Posterior vena cava (tissue), 2 donors: ENCODE measurements at regions not wholly inside any gene's neighbourhood (a gene's known extent, or its start where the extent isn't known, plus 50 kb on each side); places are given as distances from the start of the nearest gene placed in this dataset.
"Not testable (repeated sequence)": the region's sequence is repeated elsewhere in the genome, so short reads cannot be mapped to it uniquely, and the experiment has no call there.

Source experiments
- DNase-seq: peaks from one replicate; pipeline ENCODE4 v3.0.0-alpha.2; 2020; ENCODE audit warnings: low spot score
- intact Hi-C, 2 donors: fragments of 100-400 bp; cut with DNase I; formaldehyde crosslinking; loops; one replicate each; pipeline versions ENCODE4 v1.14.1 to v1.14.2; 2022 to 2023
- donor health status: DM: yes; HTN: yes; CAD: no.
- donor health status: DM: yes; HTN: yes; CAD: no.

GRCh38 chr5:166767858-166768257 lies 1523.6 kb upstream of the WWC1 start:
- intact Hi-C loops = no loop called here
- DNase-seq = no peak

- DNase-seq = no peak
- intact Hi-C loops = no loop called here
Measured at GRCh38 chr5:166768536-166768935, 1522.9 kb upstream of the WWC1 start.

- intact Hi-C loops = no loop called here
- DNase-seq = no peak
Measured at GRCh38 chr5:166772770-166773169, 1518.7 kb upstream of the WWC1 start.

- intact Hi-C loops = no loop called here
Measured at GRCh38 chr5:166781737-166782136, 1509.7 kb upstream of the WWC1 start.

GRCh38 chr5:166784545-166785078 lies 1506.8 kb upstream of the WWC1 start:
- intact Hi-C loops = no loop called here
- no peak for DNase-seq

More at GRCh38 chr5:166781737-166782136, 1509.7 kb upstream of the WWC1 start:
- DNase-seq = no peak

- DNase-seq = no peak
- intact Hi-C loops = no loop called here
Measured at GRCh38 chr5:166786178-166786577, 1505.3 kb upstream of the WWC1 start.

- intact Hi-C loops = no loop called here
- DNase-seq = no peak
Measured at GRCh38 chr5:166786889-166787288, 1504.6 kb upstream of the WWC1 start.

- intact Hi-C loops = no loop called here
Measured at GRCh38 chr5:166788050-166788449, 1503.4 kb upstream of the WWC1 start.

GRCh38 chr5:166795756-166796155 lies 1495.7 kb upstream of the WWC1 start:
- intact Hi-C loops = no loop called here
- DNase-seq = no peak

More at GRCh38 chr5:166788050-166788449, 1503.4 kb upstream of the WWC1 start:
- no peak for DNase-seq

- intact Hi-C loops = no loop called here
- DNase-seq = no peak
Measured at GRCh38 chr5:166803058-166803457, 1488.4 kb upstream of the WWC1 start.

- DNase-seq, intact Hi-C loops: not testable (repeated sequence)
Measured at GRCh38 chr5:166804223-166804622, 1487.2 kb upstream of the WWC1 start.

- DNase-seq, intact Hi-C loops: not testable (repeated sequence)
Measured at GRCh38 chr5:166804693-166805092, 1486.8 kb upstream of the WWC1 start.

- not testable (repeated sequence) for DNase-seq
- intact Hi-C loops = loop anchor here in 1 of 2 donors (5.0 kb wide), 1 partner anchor 1402 kb away; no protein-coding TSS in a partner anchor
Measured at GRCh38 chr5:166810093-166810658, 1481.3 kb upstream of the WWC1 start.

- DNase-seq = no peak
- intact Hi-C loops = loop anchor here in 1 of 2 donors (5.0 kb wide), 1 partner anchor 1402 kb away; no protein-coding TSS in a partner anchor
Measured at GRCh38 chr5:166810721-166811120, 1480.7 kb upstream of the WWC1 start.

- intact Hi-C loops = no loop called here
- DNase-seq = no peak
Measured at GRCh38 chr5:166823360-166823759, 1468.1 kb upstream of the WWC1 start.

GRCh38 chr5:166834246-166834645 lies 1457.2 kb upstream of the WWC1 start:
- intact Hi-C loops = no loop called here
- DNase-seq = no peak

GRCh38 chr5:166845044-166845443 lies 1446.4 kb upstream of the WWC1 start:
- DNase-seq = no peak
- intact Hi-C loops = loop anchor here in 1 of 2 donors (5.0 kb wide), 1 partner anchor 868 kb away; no protein-coding TSS in a partner anchor

GRCh38 chr5:166856791-166857190 lies 1434.7 kb upstream of the WWC1 start:
- no peak for DNase-seq
- intact Hi-C loops = no loop called here

GRCh38 chr5:166860426-166860825 lies 1431.0 kb upstream of the WWC1 start:
- intact Hi-C loops = no loop called here
- DNase-seq = no peak

- no peak for DNase-seq
- intact Hi-C loops = no loop called here
Measured at GRCh38 chr5:166862581-166862980, 1428.9 kb upstream of the WWC1 start.

- intact Hi-C loops = no loop called here
Measured at GRCh38 chr5:166865206-166865605, 1426.2 kb upstream of the WWC1 start.

More at GRCh38 chr5:166865206-166865605, 1426.2 kb upstream of the WWC1 start:
- DNase-seq = no peak
